IPS-NIHi7 (cell line): ENCODE measurements at regions not wholly inside any gene's neighbourhood (a gene's known extent, or its start where the extent isn't known, plus 50 kb on each side); places are given as distances from the start of the nearest gene placed in this dataset.
"Not testable (repeated sequence)": the region's sequence is repeated elsewhere in the genome, so short reads cannot be mapped to it uniquely, and the experiment has no call there.

Experiments
- DNase-seq: peaks from one replicate; pipeline ENCODE4 v3.0.0; 2012; ENCODE audit warnings: mixed read lengths; ENCODE audit errors: extremely low spot score

GRCh38 chr6:37078814-37079213 is 73.4 kb downstream of the FGD2 start:
- DNase-seq: no peak

- no peak for DNase-seq
These were observed 75.7 kb downstream of the FGD2 start for GRCh38 chr6:37081042-37081607.

GRCh38 chr6:37082390-37083130 is 77.1 kb downstream of the FGD2 start:
- DNase-seq: no peak

DNA sequence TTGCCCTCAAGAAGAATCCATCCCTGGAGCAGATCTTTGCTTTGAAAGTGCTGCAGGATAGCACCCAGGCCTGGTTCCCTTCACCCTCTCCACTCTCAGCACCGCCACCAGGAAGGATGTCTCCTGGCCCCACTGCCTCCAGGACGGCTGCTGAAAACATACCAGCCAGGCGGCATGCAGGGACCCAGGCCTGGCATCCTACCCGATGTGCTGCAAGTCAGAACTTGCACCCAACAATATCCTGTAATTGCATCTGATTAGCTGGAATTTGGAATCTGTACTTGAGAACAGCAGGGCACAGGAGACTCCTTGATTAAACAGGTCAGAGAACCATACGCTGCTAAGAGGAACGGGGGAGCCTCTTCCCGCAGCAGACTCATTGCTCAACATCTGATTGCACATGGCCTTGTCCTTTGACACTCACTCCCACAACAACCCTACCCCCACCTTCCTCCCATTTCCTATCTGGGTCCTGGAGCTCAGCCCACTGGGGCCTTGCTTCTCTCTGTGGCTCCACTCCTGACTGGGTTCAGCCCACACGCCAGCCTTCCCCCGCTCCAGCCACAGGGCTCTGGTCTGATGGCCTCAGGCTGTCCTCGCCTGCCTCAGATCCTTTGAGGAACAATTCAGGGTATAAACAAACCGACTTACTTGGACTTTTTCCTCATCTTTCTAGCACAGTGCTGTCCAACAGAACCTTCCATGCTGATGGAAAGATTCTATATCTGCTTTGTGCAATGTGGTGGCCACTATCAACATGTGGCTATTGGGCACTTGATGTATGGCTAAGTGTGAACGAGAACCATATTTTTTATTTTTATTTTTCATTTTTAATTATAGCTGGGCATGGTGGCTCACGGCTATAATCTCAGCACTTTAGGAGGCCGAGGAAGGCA is 78.0 kb downstream of the FGD2 start:
- DNase-seq: no peak

DNA sequence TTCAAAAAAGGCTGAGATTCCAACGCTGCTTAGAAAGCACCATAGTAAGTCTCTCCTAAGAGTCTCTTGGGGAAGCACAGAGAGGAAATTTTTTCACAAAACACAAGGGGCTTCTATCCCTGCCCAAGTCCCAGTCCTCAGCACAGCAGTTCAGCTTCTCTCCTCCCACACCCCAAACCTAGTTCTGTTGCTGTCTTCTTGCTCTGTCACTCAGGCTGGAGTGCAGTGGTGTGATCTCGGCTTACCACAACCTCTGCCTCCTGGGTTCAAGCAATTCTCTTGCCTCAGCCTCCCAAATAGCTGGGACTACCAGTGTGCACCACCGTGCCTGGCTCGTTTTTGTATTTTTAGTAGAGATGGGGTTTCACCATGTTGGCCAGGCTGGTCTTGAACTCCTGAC is 79.2 kb downstream of the FGD2 start:
- not testable (repeated sequence) for DNase-seq

DNA sequence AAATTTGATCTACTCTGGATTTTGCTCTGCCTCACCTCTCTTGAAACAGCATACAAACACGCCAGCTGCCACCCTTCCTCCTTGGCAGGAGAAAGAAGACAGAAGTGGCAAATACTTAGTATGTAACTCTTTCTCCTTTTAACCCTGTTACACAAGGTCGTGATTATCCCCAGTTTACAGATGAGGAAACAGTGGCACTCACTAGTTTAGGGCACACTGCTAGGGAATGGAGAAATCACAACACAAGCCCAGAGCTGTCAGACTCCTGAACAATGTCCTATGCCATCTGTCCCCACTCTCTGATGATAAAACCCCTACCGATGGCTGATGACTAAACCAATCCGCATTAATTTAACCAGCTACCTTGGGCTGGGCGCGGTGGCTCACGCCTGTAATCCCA is 79.7 kb downstream of the FGD2 start:
- DNase-seq: no peak

- DNase-seq: no peak
These were observed 81.1 kb upstream of the PIM1 start for GRCh38 chr6:37088897-37089296.

DNA sequence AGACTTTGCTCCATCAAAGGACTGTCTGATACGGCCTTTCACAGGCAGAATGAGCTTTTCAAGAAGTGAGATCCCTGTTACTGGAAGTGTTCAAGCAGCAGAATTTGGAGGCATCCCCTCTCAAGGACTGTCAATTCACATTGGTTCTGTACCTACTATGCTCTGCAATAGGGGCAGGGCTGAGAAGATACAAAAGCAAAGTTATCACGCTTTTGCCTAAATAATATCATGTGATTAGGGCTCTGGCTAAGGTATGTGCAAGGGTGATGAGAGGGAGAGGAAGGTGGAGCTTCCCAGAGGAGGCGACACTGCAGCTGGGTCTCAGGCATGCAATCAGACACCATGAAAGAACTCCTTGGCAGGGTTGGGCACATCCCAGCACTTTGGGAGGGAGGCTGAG is 80.2 kb upstream of the PIM1 start:
- DNase-seq: no peak

GRCh38 chr6:37091104-37091503 is 78.8 kb upstream of the PIM1 start:
- not testable (repeated sequence) for DNase-seq

DNA sequence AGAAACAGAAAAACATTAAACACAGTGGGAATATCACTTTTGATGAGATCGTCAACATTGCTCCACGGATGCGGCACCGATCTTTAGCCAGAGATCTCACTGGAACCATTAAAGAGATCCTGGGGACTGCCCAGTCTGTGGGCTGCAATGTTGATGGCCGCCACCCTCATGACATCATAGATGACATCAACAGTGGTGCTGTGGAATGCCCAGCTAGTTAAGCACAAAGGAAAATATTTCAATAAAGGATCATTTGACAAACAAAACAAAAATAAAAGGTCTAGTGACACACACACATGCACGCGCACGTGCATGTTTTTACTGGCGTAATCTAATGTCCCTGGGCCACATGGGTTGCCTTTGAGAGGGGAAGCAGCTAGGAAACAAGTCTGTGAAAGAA is 78.4 kb upstream of the PIM1 start:
- DNase-seq: not testable (repeated sequence)

GRCh38 chr6:37092923-37093727 is 76.8 kb upstream of the PIM1 start:
- no peak for DNase-seq

DNA sequence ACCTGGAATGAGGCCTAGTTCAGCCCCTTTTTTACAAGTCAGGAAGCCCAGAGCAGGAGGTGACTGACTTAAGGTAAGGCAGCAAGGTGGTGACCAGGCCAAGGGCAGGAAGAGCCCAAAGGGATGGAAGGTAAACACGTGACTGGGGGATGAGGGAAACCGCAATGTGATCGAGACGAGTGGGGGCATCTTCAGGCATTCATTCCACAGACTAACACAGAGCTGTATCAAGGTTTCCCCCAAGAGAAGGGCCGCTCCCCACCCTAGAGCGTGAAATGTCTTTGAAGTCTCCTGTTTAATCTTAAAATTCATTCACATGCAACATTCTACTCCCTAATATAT is 76.3 kb upstream of the PIM1 start:
- DNase-seq: no peak

DNA sequence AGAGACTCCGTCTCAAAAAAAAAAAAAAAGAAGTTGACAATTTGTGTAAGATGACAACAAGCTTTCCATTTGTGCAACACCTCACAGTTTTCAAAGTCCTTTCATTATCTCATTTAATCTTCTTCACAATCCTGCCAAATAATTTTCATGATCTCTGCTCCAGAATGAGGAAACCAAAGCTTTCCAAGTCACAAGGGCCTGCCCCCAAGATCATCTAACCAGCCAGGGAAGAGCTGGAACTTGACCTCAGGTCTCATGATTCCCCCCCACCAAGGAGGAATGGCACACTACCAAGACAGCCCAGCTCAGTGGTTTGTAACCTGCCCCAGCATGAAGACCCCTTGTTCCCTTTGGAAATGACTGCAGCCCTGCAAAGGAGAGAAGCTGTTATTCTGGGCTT is 74.0 kb upstream of the PIM1 start:
- DNase-seq: no peak

GRCh38 chr6:37097335-37097734 is 72.6 kb upstream of the PIM1 start:
- DNase-seq: no peak

DNA sequence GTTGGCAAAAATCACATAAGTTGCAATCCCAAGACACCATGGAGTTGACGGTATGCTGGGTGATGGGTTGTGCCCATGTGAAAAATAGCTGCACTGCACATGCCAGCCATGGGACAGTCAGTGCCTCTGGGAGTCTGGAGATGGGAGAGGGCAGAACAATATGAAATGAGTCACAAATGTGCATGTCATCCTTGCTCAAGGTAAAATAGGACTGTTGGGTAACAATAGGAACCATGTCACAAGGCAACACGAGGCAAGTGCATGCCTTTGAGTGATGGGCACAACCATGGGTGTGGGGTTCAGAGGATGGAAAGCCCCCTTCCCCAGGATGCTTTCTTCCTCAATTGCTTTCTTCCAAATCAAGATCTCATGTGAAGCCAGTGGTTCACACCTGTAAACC is 70.5 kb upstream of the PIM1 start:
- DNase-seq: no peak

- DNase-seq: no peak
These were observed 69.2 kb upstream of the PIM1 start for GRCh38 chr6:37100745-37101144.

- DNase-seq: no peak
These were observed 68.0 kb upstream of the PIM1 start for GRCh38 chr6:37101991-37102298.

DNA sequence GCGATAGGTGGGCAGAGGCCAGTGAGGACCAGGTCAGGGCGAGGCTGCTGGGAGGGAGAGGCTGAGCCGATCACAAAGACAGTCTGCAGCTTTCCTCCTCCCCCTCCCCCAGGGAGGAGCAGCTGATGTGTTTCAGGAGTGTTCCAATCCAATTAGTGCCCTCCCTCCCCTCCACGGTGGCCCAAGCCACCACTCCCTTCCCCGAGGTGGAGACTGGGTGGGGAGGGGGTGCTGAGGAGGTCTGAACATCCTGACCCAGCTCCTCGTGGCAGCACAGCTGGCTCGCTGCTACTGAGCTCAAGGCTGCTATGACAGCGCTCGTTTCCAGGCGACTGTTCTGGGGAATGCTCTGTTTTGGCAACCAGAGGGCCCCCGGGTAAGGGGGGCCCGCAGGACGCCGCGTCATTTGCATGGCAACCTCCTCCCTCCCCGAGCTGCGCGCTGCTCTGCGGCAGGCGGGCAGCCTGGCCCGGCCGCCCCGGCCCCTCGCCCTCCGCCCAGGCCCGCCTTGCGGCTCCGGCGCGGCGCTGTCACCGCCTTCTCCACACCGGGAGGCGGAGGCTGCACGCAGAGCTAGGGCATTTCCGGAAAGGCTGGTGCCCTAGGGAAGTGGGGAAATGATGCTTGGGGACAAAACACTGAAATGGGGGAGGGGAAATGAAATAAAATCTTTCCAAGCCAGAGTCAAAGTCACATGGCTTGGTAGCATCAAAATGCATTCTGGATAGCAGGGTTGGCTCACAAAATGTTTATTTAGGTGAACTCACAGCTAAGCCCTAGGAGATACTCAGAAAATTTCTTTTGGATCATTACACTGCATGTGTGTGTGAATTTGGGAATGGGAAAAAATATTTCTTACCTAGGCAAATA is 67.4 kb upstream of the PIM1 start:
- peak; percentile 90 for DNase-seq

GRCh38 chr6:37103169-37104039 is 66.5 kb upstream of the PIM1 start:
- no peak for DNase-seq

GRCh38 chr6:37104824-37105147 is 65.2 kb upstream of the PIM1 start:
- no peak for DNase-seq
